NCI-H2196 treated with DMSO at 0.1 percent for 48 hours (cell line): ENCODE measurements at regions not wholly inside any gene's neighbourhood (a gene's known extent, or its start where the extent isn't known, plus 50 kb on each side); places are given as distances from the start of the nearest gene placed in this dataset.
"Not testable (repeated sequence)": the region's sequence is repeated elsewhere in the genome, so short reads cannot be mapped to it uniquely, and the experiment has no call there.

Experiments used
- DNase-seq: peaks from one replicate; lab custom pipeline; 2025; ENCODE audit not compliant: unreplicated experiment; lab: John Stamatoyannopoulos, UW

DNA sequence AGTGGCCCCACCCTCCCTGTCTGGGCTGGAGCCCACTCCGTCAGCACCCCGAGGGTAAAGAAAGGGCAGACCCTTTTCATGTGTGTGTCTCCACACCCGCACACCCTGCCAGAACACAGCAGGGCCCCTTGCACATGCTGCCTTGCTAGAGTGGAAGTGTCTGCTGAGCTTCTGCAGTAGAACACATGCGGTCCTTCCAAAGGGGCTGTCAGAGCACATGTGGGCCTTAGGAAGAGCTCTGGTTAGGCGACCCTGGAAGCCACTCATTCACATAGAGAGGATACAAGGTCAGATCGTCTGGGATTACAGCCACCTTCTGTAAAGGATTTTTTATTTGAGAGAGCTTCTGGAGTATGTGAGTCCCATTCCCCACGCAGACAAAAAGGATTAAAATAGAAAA lies 613.2 kb upstream of the RAB6C start:
- no peak for DNase-seq

DNA sequence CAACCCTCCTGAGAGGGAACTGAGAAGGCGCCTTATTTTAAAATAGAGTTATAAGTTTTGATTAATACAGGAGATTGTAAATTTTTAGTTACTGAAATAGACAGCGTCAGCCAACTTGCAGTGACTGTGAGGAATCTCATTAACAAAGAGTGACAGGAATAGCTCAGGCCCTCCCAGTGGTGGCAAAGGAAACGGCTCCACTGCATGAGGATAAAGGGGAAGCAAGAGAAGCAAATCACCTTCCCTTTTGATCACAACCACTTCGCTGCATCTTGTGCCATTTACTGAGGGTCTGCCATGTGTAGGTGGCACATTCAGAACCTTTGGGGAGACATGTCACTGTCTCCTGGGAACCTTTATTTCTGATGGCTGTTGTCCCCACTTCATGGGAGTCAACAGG lies 612.4 kb upstream of the RAB6C start:
- no peak for DNase-seq

- DNase-seq, result no peak
Observed at GRCh38 chr2:129369437-129369836, 610.0 kb upstream of the RAB6C start.

DNA sequence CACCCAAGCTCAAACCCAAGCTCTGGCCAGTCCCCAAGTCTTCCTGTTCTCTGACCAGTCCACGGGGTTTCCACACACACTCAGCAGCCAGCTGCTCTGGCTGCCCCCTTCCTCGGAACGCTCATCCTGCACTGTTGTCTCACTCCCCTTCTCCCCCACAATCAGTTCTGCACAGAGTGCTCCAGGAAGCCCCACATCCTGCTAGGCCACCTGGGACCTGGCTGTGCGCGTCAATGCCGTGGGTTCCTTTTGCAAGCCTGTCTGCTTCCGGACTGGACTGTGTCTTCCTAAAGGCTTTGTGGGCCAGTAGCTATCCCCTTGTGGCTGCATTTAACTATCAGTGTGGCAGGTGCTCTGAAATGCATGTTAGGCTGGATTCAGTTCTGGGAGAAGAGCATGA lies 605.0 kb upstream of the RAB6C start:
- no peak for DNase-seq

GRCh38 chr2:129375632-129376425 lies 603.6 kb upstream of the RAB6C start:
- DNase-seq, result no peak

DNA sequence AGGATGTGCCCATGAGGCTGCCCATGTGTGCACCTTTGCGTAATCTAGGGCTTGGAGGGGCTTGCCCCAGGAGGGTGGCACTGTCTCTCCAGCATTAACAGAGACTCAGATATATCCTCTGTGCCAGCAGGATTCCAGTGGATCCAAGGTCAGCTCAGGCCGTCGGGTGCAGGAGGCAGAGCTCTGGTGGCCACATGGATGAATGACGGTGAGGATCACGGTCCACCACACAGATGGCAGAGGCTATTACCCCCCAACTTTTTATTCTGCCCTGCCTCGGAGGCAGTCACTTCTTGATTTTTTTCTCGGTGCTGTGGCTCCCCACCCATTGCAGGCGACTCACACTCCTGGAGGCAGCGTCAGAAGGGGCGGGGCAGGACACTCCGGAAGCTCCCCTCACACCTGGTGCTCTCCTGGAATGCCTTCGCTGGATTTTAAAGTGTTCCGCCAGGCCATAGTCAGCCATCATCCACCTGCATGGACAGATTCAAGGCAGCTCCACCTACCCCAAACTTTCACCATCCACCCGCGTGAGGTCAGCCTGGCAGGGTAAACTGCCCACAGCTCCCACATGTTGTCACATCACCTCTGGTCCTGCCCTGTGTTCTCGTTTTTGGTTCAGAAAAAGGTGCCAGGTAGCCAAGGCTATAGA lies 602.9 kb upstream of the RAB6C start:
- DNase-seq, result no peak

- no peak for DNase-seq
Observed at GRCh38 chr2:129377078-129377469, 602.4 kb upstream of the RAB6C start.

DNA sequence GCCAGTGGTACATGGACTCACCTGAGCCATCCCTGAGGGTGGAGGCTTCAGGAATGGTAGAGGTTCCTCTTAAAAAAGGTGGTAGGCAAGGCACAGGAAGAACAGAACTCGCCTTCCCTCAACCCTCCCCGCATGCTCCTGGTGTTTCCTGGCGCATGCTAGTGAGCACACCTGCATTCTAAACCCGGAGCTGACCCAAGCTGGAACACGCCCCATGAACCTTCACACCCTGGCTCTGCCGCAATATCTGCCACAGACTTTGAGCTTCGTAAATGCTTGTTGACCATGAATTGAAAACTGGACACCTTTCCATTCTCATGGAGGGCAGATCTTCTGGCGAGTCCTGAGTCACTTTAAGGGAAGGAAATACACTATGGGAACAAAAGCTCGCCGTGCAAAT lies 601.3 kb upstream of the RAB6C start:
- DNase-seq, result no peak

DNA sequence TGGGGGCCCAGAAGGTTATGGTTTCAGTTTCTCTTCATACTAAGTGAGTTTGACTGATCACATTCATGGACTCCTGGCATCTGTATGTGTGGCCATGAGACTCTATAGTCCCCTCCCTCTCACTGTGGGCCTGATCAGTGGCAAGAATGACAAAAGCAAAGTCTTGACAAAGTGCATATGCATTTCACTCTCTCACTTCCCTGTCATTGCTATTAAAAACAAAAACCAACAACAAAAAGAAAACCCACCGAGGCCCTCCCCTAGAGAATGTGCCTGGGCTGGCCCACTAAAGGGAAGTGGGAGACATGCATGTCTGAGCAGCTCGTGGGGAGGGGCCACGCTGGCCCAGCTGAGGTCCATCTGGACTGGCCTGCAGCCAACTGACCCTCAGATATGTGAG lies 600.1 kb upstream of the RAB6C start:
- DNase-seq, result no peak

GRCh38 chr2:129381789-129382188 lies 597.7 kb upstream of the RAB6C start:
- DNase-seq, result no peak

DNA sequence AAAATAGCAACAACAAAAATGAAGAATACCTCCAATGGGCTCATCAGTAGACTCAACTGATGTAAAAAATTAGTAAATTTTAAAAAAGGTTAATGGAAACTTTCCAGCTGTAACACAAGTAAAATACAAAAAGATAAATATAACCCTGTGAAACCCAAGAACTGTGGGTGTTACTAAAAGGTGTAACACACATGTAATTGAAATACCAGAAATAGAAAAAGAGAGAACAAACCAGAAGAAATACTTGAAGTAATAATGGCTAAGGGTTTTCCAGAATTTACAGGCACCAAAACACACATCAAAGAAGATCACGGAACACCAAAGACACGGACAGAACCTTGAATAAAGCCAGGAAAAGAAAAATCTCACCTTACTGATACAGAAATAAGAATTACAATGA lies 590.6 kb upstream of the RAB6C start:
- no peak for DNase-seq

- DNase-seq, result no peak
Observed at GRCh38 chr2:129393816-129394215, 585.6 kb upstream of the RAB6C start.

- DNase-seq, result no peak
Observed at GRCh38 chr2:129396980-129397599, 582.4 kb upstream of the RAB6C start.

- DNase-seq, result no peak
Observed at GRCh38 chr2:129400826-129401225, 578.6 kb upstream of the RAB6C start.

DNA sequence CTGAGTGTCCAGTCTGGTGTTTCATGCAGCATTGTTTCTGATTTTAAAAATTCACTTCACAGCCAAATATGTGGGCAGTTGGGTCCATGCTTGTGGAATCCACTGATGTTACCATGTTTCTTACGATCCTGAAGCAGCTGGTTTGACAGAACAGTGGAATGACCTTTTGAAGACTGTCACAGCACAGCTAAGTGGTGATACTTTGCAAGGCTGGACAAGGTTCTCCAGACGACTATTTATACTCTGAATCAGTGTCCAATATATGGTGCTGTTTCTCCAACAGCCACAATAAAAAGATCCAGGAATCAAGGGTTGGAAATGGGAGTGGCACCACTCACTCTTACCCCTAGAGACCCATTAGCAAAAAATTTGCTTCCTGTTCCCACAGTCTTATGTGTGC lies 577.4 kb upstream of the RAB6C start:
- DNase-seq, result no peak

DNA sequence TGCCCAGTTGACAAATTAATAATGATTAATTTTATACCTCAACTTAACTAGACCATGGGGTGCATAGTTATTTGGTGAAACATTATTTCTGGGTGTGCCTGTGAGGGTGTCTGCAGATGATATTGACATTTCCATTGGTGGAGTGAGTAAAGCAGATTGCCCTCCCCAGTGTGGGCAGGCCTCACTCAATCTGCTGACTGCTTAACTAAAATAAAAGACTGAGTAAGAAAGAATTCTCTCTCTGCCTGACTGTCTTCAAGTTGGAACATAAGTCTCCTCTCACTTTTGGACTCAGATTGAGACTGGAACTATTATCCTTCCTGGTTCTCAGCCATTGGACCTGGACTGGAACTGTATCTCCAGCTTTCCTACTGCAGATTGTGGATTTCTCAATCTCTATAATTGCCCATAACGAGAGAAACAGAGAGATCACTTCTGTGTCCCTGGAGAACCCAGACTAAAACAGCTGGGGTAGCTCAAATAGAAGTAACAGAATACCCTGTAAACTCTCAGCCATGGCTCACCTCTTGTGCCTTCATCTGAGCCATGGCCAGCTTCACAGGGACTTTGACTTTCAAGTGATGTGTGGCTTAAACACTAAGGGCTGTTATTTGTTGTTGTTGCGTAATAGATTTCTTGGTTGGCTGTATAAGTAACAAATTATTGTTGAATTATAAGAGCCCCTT lies 575.3 kb upstream of the RAB6C start:
- DNase-seq, result no peak

GRCh38 chr2:129408570-129408969 lies 570.9 kb upstream of the RAB6C start:
- no peak for DNase-seq

GRCh38 chr2:129417041-129417440 lies 562.4 kb upstream of the RAB6C start:
- DNase-seq, result not testable (repeated sequence)

GRCh38 chr2:129422028-129422427 lies 557.4 kb upstream of the RAB6C start:
- DNase-seq, result no peak

DNA sequence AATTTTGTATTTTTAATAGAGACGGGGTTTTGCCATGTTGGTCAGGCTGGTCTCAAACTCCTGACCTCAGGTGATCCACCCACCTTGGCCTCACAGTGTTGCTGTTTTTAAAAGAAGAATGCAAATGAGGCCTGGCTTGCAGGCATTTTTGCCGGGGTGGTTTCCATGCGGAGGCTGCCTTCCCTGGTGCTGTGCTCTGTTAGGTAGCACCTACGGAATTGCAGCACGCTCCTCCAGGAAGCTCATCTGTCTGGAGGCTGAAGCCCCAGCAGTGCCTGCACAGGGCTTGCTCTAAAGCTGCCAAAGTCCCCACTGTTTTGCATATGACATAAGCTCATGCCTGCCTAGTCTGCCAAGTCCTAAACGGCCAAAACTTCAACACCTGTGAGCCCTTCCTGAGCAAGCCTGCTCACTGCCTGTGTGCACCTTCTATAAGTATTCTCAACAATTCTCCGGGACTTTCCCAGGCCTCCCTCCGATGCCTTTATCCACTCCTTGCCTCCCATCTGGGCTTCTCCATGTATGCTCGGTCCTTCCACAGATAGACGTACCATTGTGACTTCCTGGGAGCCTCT lies 551.3 kb upstream of the RAB6C start:
- DNase-seq, result no peak

DNA sequence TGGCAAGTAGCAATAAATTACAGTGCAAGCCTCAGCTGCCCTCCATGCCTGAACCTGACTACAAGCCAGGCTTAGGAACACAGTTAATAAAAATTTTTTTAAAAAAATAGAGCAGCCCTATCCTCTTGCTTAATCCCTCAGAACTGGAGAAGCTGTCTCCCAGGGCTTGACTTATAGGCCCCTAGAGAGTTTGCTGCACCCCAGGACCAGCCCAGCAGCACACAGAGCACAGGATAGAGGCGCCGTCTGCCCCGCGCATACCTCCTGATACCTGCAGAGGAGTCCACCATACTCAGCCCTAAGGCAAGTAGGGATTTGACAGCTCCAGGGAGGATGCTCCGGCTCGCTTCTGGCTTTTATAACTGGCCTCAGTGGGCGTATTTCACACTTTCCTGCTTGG lies 548.6 kb upstream of the RAB6C start:
- no peak for DNase-seq
